Testis (tissue), 2 donors: ENCODE measurements at regions not wholly inside any gene's neighbourhood (a gene's known extent, or its start where the extent isn't known, plus 50 kb on each side); places are given as distances from the start of the nearest gene placed in this dataset.

Experiments used
- DNase-seq: peaks from one replicate; pipeline ENCODE4 v3.0.0-alpha.2; 2019
- H3K27ac ChIP-seq, 2 donors: fragments of 200-600 bp; sonication (generic); one replicate each; pipeline ENCODE4 v1.5.1; 2019
- H3K27me3 ChIP-seq: fragments of 200-600 bp; sonication (generic); one replicate; pipeline ENCODE4 v1.5.1; 2019
- H3K36me3 ChIP-seq: fragments of 200-600 bp; sonication (generic); one replicate; pipeline ENCODE4 v1.5.1; 2017; ENCODE audit warnings: low read depth; ENCODE audit errors: missing control alignments
- H3K4me1 ChIP-seq: fragments of 200-600 bp; sonication (generic); one replicate; pipeline ENCODE4 v1.5.1; 2019
- H3K4me3 ChIP-seq, 2 donors: fragments of 200-600 bp; sonication (generic); one replicate each; pipeline ENCODE4 v1.5.1; 2017 to 2019
- H3K9me3 ChIP-seq: fragments of 200-600 bp; sonication (generic); one replicate; pipeline ENCODE4 v1.5.1; 2017
- POLR2A ChIP-seq: fragments of 450-650 bp; IDR thresholded peaks from one replicate; pipeline ENCODE4 v1.6.1; 2017; ENCODE audit warnings: antibody characterized with exemption, mild to moderate bottlenecking, moderate library complexity
- WGBS, 2 donors: methylation state at CpG; one replicate each; pipeline ENCODE4 v1.1.5; 2018; 5-methylcytosine and 5-hydroxymethylcytosine counted together
- intact Hi-C: fragments of 100-400 bp; cut with DNase I; formaldehyde crosslinking; loops from one replicate; pipeline ENCODE4 v1.15.1; 2023; ENCODE audit warnings: low total_unique reads
- TF ChIP-seq, protein P1 (sequence below), 3 experiments: fragments of 450-650 bp in 2 of 3; fragments of 200-600 bp in 1 of 3; sonication (generic) in 1 of 3; IDR thresholded peaks; one replicate each; pipeline ENCODE4 v1.5.1; 2016 to 2019; ENCODE audit warnings: antibody characterized with exemption in 3 of 3, mild to moderate bottlenecking in 2 of 3, moderate library complexity in 1 of 3

DNA sequence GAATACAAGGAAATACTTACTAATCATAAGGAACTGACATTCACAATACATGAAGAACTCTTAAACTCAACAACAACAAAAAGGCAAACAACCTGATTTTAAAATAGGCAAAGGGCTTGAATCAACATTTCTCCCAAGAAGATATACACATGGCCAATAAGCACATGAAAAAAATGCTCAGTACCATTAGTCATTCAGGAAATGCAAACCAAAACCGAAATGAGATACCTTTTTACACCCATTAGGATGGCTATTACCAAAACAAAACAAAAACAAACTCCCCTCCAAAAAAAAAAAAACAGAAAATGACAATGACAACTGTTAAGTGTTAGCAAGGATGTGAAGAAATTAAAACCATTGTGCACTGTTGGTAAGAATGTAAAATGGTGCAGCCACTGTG, 104.1 kb upstream of the ZNF462 start:
- H3K27me3 ChIP-seq: no peaks in the 10 kb centered on the region
- no peaks in the 10 kb centered on the region for H3K9me3 ChIP-seq
- no peaks in the 10 kb centered on the region for H3K36me3 ChIP-seq
- intact Hi-C loops: no loop called here
- 73 to 88% methylated on average over 1 of the region's 1 CpG for WGBS, 2 donors
- TF ChIP-seq, protein P1, sequence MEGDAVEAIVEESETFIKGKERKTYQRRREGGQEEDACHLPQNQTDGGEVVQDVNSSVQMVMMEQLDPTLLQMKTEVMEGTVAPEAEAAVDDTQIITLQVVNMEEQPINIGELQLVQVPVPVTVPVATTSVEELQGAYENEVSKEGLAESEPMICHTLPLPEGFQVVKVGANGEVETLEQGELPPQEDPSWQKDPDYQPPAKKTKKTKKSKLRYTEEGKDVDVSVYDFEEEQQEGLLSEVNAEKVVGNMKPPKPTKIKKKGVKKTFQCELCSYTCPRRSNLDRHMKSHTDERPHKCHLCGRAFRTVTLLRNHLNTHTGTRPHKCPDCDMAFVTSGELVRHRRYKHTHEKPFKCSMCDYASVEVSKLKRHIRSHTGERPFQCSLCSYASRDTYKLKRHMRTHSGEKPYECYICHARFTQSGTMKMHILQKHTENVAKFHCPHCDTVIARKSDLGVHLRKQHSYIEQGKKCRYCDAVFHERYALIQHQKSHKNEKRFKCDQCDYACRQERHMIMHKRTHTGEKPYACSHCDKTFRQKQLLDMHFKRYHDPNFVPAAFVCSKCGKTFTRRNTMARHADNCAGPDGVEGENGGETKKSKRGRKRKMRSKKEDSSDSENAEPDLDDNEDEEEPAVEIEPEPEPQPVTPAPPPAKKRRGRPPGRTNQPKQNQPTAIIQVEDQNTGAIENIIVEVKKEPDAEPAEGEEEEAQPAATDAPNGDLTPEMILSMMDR (IDR thresholded peaks at IDR 0.05): no peak
- no peak for TF ChIP-seq POLR2A
- H3K27ac ChIP-seq: no peak overlapping the region
- H3K4me1 ChIP-seq: no peaks in the 10 kb centered on the region
- DNase-seq: no peak
- no peak overlapping the region for H3K4me3 ChIP-seq

DNA sequence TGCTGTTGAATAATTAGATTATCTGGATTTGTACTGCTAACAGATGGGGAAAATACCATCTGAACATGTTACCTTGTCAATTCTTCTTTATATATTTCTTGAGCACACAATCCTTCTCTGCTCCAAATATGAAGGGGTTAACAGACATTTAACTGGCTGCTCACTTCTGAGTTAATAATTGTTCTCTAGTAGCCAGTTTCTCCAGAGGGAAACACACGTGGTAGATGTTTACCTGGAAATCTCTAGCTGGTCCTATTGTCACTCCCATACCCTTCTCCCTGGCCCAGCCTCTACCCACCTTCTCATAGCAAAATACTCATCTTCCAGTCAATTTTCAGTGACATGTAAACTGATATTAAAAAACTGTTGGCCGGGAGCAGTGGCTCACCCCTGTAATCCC, 101.5 kb upstream of the ZNF462 start:
- TF ChIP-seq, protein P1 (IDR thresholded peaks at IDR 0.05): no peak
- TF ChIP-seq POLR2A: no peak
- intact Hi-C loops: no loop called here

DNA sequence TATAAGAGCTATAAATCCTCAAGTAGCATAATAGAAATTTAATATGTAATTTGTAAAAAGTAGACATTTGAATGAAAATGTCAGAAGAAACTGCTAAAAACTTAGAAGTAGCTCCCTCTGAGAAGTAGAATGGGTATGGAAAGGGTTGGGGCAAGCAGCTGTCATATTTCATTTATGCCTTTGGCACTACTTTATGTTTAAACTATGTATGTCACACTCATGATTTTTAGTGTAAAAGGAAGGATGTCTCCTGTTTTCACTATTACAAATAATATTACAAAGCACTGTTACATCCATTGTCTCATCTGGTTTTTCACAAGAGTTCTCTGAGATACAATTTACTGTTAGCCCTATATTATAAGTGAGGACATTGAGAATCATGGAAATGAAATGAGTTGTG, 96.3 kb upstream of the ZNF462 start:
- TF ChIP-seq, protein P1 (IDR thresholded peaks at IDR 0.05): no peak
- TF ChIP-seq POLR2A: no peak
- DNase-seq: no peak
- Histone ChIP-seq H3K36me3 (no peaks in the 10 kb centered on the region), H3K27ac (no peak overlapping the region), H3K4me3 (no peak overlapping the region), H3K4me1 (no peaks in the 10 kb centered on the region), H3K27me3 (no peaks in the 10 kb centered on the region), H3K9me3 (no peaks in the 10 kb centered on the region)
- intact Hi-C loops: no loop called here

More for the DNA sequence above, 101.5 kb upstream of the ZNF462 start:
- no peaks in the 10 kb centered on the region for H3K9me3 ChIP-seq
- no peak overlapping the region for H3K4me3 ChIP-seq
- 62 to 63% methylated on average over 2 of the region's 2 CpGs for WGBS, 2 donors
- no peaks in the 10 kb centered on the region for H3K27me3 ChIP-seq
- H3K27ac ChIP-seq: no peak overlapping the region
- DNase-seq: no peak
- H3K4me1 ChIP-seq: no peaks in the 10 kb centered on the region
- H3K36me3 ChIP-seq: no peaks in the 10 kb centered on the region

DNA sequence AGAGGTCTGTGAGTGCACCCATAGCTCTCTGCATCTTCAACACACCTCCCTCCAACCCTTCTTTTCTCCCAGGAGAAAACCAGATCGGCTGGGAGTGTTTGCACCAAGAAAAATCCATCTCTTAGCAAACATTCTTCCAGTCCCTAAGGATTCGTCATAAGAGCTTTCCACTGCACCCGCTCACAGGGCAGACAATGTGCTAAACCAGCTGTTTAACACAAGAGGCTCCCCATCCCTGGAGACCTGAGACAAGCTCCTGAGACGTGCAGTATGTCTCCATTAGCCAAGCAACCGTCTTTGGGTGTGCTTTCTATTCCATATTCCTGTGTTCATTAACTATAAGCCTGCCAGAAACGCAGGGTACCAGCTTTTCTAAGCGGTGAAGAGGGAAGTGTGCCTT, 93.6 kb upstream of the ZNF462 start:
- no peak overlapping the region for H3K4me3 ChIP-seq
- TF ChIP-seq POLR2A: no peak
- TF ChIP-seq, protein P1 (IDR thresholded peaks at IDR 0.05): no peak
- no peaks in the 10 kb centered on the region for H3K27me3 ChIP-seq
- H3K27ac ChIP-seq: no peak overlapping the region
- no peak for DNase-seq
- WGBS, 2 donors: 83% methylated on average over 7 of the region's 7 CpGs
- intact Hi-C loops: no loop called here
- no peaks in the 10 kb centered on the region for H3K9me3 ChIP-seq
- no peaks in the 10 kb centered on the region for H3K4me1 ChIP-seq
- no peaks in the 10 kb centered on the region for H3K36me3 ChIP-seq

DNA sequence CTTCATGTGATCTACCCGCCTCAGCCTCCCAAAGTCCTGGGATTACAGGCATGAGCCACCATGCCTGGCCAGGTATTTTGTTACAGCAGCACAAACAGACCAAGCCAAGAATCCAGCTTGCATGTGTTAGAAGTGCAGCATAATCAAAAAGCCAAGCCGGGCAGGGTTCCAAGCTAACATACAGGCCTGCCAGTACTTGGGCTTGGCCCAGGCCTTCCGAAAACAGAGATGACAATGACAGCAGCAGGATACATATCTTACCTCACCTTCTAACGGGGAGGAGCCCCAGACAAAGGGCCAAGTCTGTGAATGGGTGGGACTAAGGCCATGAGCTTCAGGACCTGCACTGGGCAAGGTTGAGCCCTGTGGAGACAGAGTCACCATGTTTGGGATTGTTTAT, 91.4 kb upstream of the ZNF462 start:
- no peaks in the 10 kb centered on the region for H3K4me1 ChIP-seq
- H3K27me3 ChIP-seq: no peaks in the 10 kb centered on the region
- intact Hi-C loops: no loop called here
- TF ChIP-seq, protein P1 (IDR thresholded peaks at IDR 0.05): no peak
- no peak for TF ChIP-seq POLR2A
- no peak overlapping the region for H3K27ac ChIP-seq
- 84 to 89% methylated on average over 4 of the region's 4 CpGs for WGBS, 2 donors
- no peak for DNase-seq
- H3K4me3 ChIP-seq: no peak overlapping the region
- no peaks in the 10 kb centered on the region for H3K9me3 ChIP-seq
- no peaks in the 10 kb centered on the region for H3K36me3 ChIP-seq
